Renal cortical epithelial cell (primary cell): ENCODE measurements at regions not wholly inside any gene's neighbourhood (a gene's known extent, or its start where the extent isn't known, plus 50 kb on each side); places are given as distances from the start of the nearest gene placed in this dataset.
A peak's percentile ranks its signal among the peaks of the same experiment; 100 is the strongest.

ENCODE experiments used
- DNase-seq: peaks from one replicate; pipeline ENCODE4 v3.0.0-alpha.2; 2011; ENCODE audit warnings: low read depth

DNA sequence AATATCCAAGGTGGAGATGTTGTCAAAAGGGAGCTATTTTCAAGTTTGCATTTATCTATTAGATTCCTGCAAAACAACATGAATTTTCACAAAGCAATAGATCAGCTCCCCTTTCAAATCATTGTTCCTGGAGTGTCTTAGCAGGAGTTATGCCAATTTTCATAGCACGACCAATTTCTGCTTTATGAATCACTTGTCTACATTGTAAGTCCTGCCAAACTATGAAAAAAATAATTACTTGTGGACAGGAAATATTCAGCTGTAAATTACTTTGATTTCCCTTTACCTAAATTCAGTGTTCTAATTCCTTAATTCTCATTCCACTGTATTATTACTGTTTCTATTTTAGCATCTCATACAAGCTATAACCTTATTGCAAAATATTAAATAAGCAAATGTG lies 1289.6 kb downstream of the NSUN3 start:
- no peak for DNase-seq

- DNase-seq = no peak
These were observed 1291.6 kb downstream of the NSUN3 start for GRCh38 chr3:95354489-95354888.

DNA sequence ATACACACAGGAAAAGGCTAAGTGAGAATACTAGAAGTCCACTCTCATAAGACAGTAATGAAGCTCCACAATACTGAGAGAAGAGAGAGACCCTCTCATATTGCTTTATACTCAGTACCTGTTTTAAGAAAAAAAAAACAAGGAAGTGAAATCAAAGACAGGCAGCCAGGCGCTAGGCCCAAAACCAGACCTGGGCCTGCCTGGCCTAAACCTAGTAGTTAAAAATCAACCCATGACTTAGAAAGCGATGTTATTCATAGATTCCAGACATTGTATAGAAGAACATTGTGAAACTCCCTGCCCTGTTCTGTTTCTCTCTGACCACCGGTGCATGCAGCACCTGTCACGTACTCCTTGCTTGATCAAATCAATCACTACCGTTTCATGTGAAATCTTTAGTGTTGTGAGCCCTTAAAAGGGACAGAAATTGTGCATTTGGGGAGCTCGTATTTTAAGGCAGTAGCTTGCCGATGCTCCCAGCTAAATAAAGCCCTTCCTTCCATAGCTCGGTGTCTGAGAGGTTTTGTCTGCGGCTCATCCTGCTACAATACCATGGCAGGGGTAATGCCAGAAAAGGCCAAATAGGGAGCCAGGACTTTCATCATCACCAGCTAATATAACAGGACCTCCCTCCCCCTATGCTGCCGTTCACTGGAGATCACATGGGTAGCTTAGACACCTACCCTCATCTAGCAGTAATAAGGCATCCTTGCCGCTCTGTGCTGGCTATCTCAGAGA lies 1294.1 kb downstream of the NSUN3 start:
- DNase-seq = peak; percentile 89

- DNase-seq = no peak
These were observed 1324.6 kb downstream of the NSUN3 start for GRCh38 chr3:95387242-95388021.

GRCh38 chr3:95389725-95390313 lies 1327.0 kb downstream of the NSUN3 start:
- DNase-seq = peak; percentile 16

GRCh38 chr3:95394286-95394685 lies 1331.4 kb downstream of the NSUN3 start:
- DNase-seq = no peak

- peak; percentile 79 for DNase-seq
These were observed 1336.7 kb downstream of the NSUN3 start for GRCh38 chr3:95399585-95399984.

GRCh38 chr3:95401693-95402092 lies 1338.8 kb downstream of the NSUN3 start:
- DNase-seq = no peak

- DNase-seq = no peak
These were observed 1345.0 kb downstream of the NSUN3 start for GRCh38 chr3:95407709-95408463.

- peak; percentile 18 for DNase-seq
These were observed 1345.6 kb downstream of the NSUN3 start for GRCh38 chr3:95408464-95408862.

- no peak for DNase-seq
These were observed 1355.4 kb downstream of the NSUN3 start for GRCh38 chr3:95418251-95418650.

- DNase-seq = no peak
These were observed 1361.4 kb downstream of the NSUN3 start for GRCh38 chr3:95424279-95424678.

- DNase-seq = no peak
These were observed 1371.6 kb downstream of the NSUN3 start for GRCh38 chr3:95434491-95434890.

GRCh38 chr3:95437409-95437808 lies 1374.5 kb downstream of the NSUN3 start:
- DNase-seq = no peak

GRCh38 chr3:95438274-95438673 lies 1375.4 kb downstream of the NSUN3 start:
- DNase-seq = no peak

DNA sequence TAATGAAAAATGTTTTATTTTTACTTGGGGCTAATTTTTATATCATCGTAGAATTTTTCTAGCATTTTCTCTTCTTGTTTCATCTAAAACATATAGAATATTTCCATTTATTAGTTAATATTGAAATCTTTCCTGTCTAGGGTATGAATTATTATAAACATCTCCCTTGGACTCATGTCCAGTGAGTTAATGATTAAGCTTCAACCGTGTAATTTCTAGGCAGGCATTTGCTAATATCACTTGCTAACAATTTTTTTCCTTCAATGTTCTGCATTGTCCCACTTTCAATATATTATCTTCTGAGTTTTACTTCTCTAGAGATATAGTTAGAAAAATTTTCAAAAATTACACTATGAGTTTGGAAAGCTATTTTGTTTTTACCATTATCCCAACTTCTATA lies 1371.6 kb upstream of the EPHA6 start:
- DNase-seq = peak; percentile 4

DNA sequence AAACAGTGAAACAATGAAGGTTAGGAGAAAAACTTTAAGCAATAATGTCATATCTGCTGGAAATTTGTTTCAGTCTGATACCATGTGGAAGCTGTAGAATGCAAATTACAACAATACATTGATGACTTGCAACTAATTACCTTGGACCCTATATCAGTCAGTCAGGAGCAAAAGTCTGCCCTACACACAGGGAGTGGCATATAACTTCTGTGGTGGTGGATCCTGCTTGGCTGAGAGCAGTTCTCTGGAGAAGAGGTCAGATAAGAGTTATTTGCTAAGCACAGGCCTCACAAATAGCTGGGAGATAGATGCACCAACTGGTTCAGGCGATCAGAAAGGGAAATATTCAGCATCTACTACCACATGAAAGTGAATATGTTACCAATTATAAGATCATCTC lies 1364.6 kb upstream of the EPHA6 start:
- no peak for DNase-seq

DNA sequence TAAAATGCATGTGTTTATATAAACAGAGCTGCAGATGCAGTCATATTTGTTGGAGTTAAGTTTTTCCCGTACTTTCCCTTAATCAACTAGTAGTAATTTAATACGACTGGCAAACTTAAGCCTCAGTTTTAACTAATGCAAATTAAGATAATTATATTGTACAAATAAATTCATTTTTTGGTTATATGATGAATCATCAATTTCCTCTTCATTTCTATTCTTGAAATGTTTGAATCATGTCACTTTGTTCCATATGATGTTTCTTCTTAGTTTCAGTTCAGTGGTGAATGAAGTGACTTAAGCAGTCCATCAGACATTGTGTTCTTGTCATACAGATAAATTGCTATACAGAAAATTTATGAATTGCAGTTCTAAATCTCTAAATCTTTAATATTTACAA lies 1361.2 kb upstream of the EPHA6 start:
- no peak for DNase-seq

GRCh38 chr3:95456835-95457234 lies 1357.6 kb upstream of the EPHA6 start:
- no peak for DNase-seq

- DNase-seq = no peak
These were observed 1354.7 kb upstream of the EPHA6 start for GRCh38 chr3:95459706-95460105.

DNA sequence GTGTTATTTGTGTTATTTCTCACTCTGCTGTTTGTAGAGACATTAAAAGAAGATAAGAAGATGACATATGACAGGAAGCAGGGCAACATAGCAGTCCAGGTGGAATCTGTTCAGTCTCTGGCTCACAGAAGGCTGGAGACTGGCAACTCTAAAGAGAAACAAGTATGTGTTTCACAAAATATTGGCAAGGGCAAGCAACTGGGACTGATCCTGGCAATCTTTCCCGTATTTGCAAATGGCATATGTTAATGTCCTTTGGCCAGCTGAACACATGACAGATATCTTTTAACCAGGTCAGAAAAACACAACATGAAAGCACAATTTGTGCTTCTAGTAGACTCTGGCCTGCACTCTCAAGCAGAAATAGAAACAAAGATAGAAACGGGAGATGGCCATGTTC lies 1354.1 kb upstream of the EPHA6 start:
- no peak for DNase-seq

GRCh38 chr3:95462161-95462560 lies 1352.2 kb upstream of the EPHA6 start:
- no peak for DNase-seq
